H1 (cell line): ENCODE measurements at regions not wholly inside any gene's neighbourhood (a gene's known extent, or its start where the extent isn't known, plus 50 kb on each side); places are given as distances from the start of the nearest gene placed in this dataset.

ENCODE experiments used
- CTCF ChIA-PET: fragments of 300-600 bp; sonication (Branson Sonifier 250); formaldehyde crosslinking; loops from one replicate; lab custom pipeline; 2021; ENCODE audit not compliant: partially characterized antibody; lab: Charles Lee
- POLR2A ChIA-PET: fragments of 300-600 bp; sonication (Branson Sonifier 250); formaldehyde crosslinking; loops from one replicate; lab custom pipeline; 2021; ENCODE audit warnings: inconsistent platforms; ENCODE audit not compliant: partially characterized antibody; lab: Charles Lee
- DNase-seq, 2 experiments: peaks; one replicate each; pipeline versions ENCODE4 v3.0.0 to v3.0.0-alpha.2; 2010 to 2022; ENCODE audit warnings: low spot score in 2 of 2, low read depth in 1 of 2, mixed read lengths in 1 of 2
- FAIRE-seq: peaks from 2 replicates; lab custom pipeline; 2011; peaks lifted over from hg19 to GRCh38; lab: Jason Lieb, UNC
- H2AFZ ChIP-seq: 2 replicates; pipeline ENCODE4 v1.8.1; 2012; ENCODE audit warnings: low read length, inconsistent platforms
- H2AK5ac ChIP-seq: 2 replicates; pipeline ENCODE4 v1.6.1; 2013; ENCODE audit warnings: low read depth, low read length
- H2BK120ac ChIP-seq: replicated peaks from 2 replicates; pipeline ENCODE3; 2013; ENCODE audit warnings: low read depth, low read length, inconsistent platforms
- H2BK12ac ChIP-seq: 2 replicates; pipeline ENCODE4 v1.6.1; 2013; ENCODE audit warnings: low read depth, low read length
- H2BK15ac ChIP-seq: 2 replicates; pipeline ENCODE4 v1.6.1; 2013; ENCODE audit warnings: low read length
- H2BK20ac ChIP-seq: 2 replicates; pipeline ENCODE4 v1.6.1; 2013; ENCODE audit warnings: low read length
- H2BK5ac ChIP-seq: 2 replicates; pipeline ENCODE4 v1.6.1; 2013; ENCODE audit warnings: low read depth, low read length
- H3K14ac ChIP-seq: 2 replicates; pipeline ENCODE4 v1.6.1; 2013; ENCODE audit warnings: inconsistent platforms; ENCODE audit not compliant: insufficient read length
- H3K18ac ChIP-seq: 2 replicates; pipeline ENCODE4 v1.6.1; 2013; ENCODE audit warnings: low read length; ENCODE audit errors: extremely low read depth
- H3K23ac ChIP-seq: 2 replicates; pipeline ENCODE4 v1.6.1; 2013; ENCODE audit warnings: inconsistent platforms; ENCODE audit not compliant: insufficient read length
- H3K23me2 ChIP-seq: 2 replicates; pipeline ENCODE4 v1.6.1; 2013; ENCODE audit warnings: low read depth, low read length
- H3K27ac ChIP-seq: 2 replicates; pipeline ENCODE4 v1.6.1; 2011; ENCODE audit warnings: low read depth, low read length, inconsistent platforms
- H3K27me3 ChIP-seq, 4 experiments: replicated peaks in 1 of 4; 1 replicate in 1 of 4; 2 replicates in 3 of 4; pipeline versions ENCODE4 v1.6.1 to v1.8.1; 2011 to 2013; ENCODE audit warnings: low read length in 3 of 4, mild to moderate bottlenecking in 3 of 4, inconsistent platforms in 2 of 4, mixed read lengths in 2 of 4, moderate library complexity in 1 of 4; ENCODE audit not compliant: control insufficient read depth in 3 of 4, insufficient read depth in 3 of 4; ENCODE audit errors: extremely low read depth in 1 of 4
- H3K36me3 ChIP-seq, 4 experiments: 2 replicates each; pipeline versions ENCODE4 v1.6.1 to v1.8.1; 2011 to 2013; ENCODE audit warnings: mild to moderate bottlenecking in 4 of 4, low read length in 3 of 4, moderate library complexity in 2 of 4, control low read depth in 1 of 4, inconsistent platforms in 1 of 4; ENCODE audit not compliant: insufficient read depth in 4 of 4, control insufficient read depth in 2 of 4
- H3K4ac ChIP-seq: replicated peaks from 2 replicates; pipeline ENCODE3; 2013; ENCODE audit warnings: low read length, low read depth, mixed read lengths, inconsistent platforms; ENCODE audit not compliant: insufficient read length
- H3K4me1 ChIP-seq, 4 experiments: replicated peaks in 1 of 4; 1 replicate in 1 of 4; 2 replicates in 3 of 4; pipeline versions ENCODE4 v1.6.1 to v1.8.1; 2011 to 2013; ENCODE audit warnings: low read length in 3 of 4, inconsistent platforms in 2 of 4, mixed read lengths in 1 of 4; ENCODE audit not compliant: insufficient read depth in 4 of 4, control insufficient read depth in 3 of 4
- H3K4me2 ChIP-seq, 2 experiments: 2 replicates each; pipeline versions ENCODE4 v1.6.1 to v1.8.1; 2011 to 2013; ENCODE audit warnings: low read depth in 2 of 2, low read length in 2 of 2, control low read depth in 1 of 2, inconsistent platforms in 1 of 2, mild to moderate bottlenecking in 1 of 2; ENCODE audit not compliant: insufficient read depth in 1 of 2
- H3K4me3 ChIP-seq, 4 experiments: fragments of 200-600, 300-600 bp in 1 of 4; sonication (generic), shearing (Covaris generic), sonication (Bioruptor Twin) in 1 of 4; 2 replicates each; pipeline versions ENCODE4 v1.5.1 to v1.8.1; 2011 to 2016; ENCODE audit warnings: low read length in 4 of 4, low read depth in 3 of 4, control low read depth in 2 of 4, inconsistent platforms in 2 of 4, mild to moderate bottlenecking in 2 of 4, mixed read lengths in 1 of 4, moderate library complexity in 1 of 4; ENCODE audit not compliant: insufficient read depth in 2 of 4; ENCODE audit errors: extremely low read depth in 1 of 4
- H3K56ac ChIP-seq: replicated peaks from 2 replicates; pipeline ENCODE3; 2013; ENCODE audit warnings: low read depth, mild to moderate bottlenecking, mixed read lengths, low read length, inconsistent platforms; ENCODE audit not compliant: insufficient read length
- H3K79me1 ChIP-seq: 2 replicates; pipeline ENCODE4 v1.6.1; 2013; ENCODE audit warnings: low read depth, low read length, control low read depth
- H3K79me2 ChIP-seq, 2 experiments: 2 replicates each; pipeline versions ENCODE4 v1.6.1 to v1.8.1; 2012 to 2013; ENCODE audit warnings: low read length in 2 of 2, mild to moderate bottlenecking in 2 of 2, inconsistent platforms in 1 of 2; ENCODE audit not compliant: insufficient read depth in 2 of 2, control insufficient read depth in 1 of 2
- H3K9ac ChIP-seq, 4 experiments: replicated peaks in 1 of 4; 1 replicate in 1 of 4; 2 replicates in 3 of 4; pipeline versions ENCODE4 v1.6.1 to v1.8.1; 2011 to 2013; ENCODE audit warnings: low read depth in 3 of 4, low read length in 3 of 4, control low read depth in 2 of 4, mild to moderate bottlenecking in 2 of 4, moderate library complexity in 2 of 4, inconsistent platforms in 1 of 4; ENCODE audit errors: extremely low read depth in 1 of 4
- H3K9me3 ChIP-seq, 2 experiments: 2 replicates each; pipeline versions ENCODE4 v1.6.1 to v1.8.1; 2012 to 2013; ENCODE audit warnings: mild to moderate bottlenecking in 2 of 2, moderate library complexity in 2 of 2, control low read depth in 1 of 2, inconsistent platforms in 1 of 2, low read depth in 1 of 2, low read length in 1 of 2, mixed read lengths in 1 of 2; ENCODE audit not compliant: insufficient read depth in 2 of 2
- H4K20me1 ChIP-seq, 2 experiments: replicated peaks in 1 of 2; 2 replicates each; pipeline versions ENCODE3 to v1.8.1; 2011 to 2013; ENCODE audit warnings: inconsistent platforms in 2 of 2, low read length in 2 of 2, mild to moderate bottlenecking in 1 of 2; ENCODE audit not compliant: insufficient read depth in 2 of 2, control insufficient read depth in 1 of 2
- H4K5ac ChIP-seq: 2 replicates; pipeline ENCODE4 v1.6.1; 2013; ENCODE audit warnings: low read length, low read depth, mixed read lengths, inconsistent platforms; ENCODE audit not compliant: insufficient read length
- H4K8ac ChIP-seq: 2 replicates; pipeline ENCODE4 v1.8.0; 2013; ENCODE audit warnings: mild to moderate bottlenecking, moderate library complexity, low read length, inconsistent platforms; ENCODE audit not compliant: insufficient read depth; ENCODE audit errors: extremely low read depth
- H4K91ac ChIP-seq: replicated peaks from 2 replicates; pipeline ENCODE3; 2013; ENCODE audit warnings: low read length, mixed read lengths, inconsistent platforms; ENCODE audit not compliant: insufficient read length
- ASH2L ChIP-seq: fragments of 200-600, 300-600 bp; sonication (generic); IDR thresholded peaks from one replicate; pipeline ENCODE4 v1.7.1; 2017; ENCODE audit warnings: low read length
- NRF1 ChIP-seq: IDR thresholded peaks from 2 replicates; pipeline ENCODE4 v1.6.1; 2011; ENCODE audit warnings: mild to moderate bottlenecking, low read depth, low read length, improper control_type of control experiment
- PHF8 ChIP-seq: fragments of 200-600 bp; sonication (generic); conservative IDR thresholded peaks from 2 replicates; pipeline ENCODE4 v1.7.1; 2012; ENCODE audit warnings: low read depth, mild to moderate bottlenecking, inconsistent platforms, low read length, moderate library complexity
- RAD21 ChIP-seq, 2 experiments: IDR thresholded peaks in 1 of 2; conservative IDR thresholded peaks in 1 of 2; 2 replicates each; pipeline ENCODE4 v1.6.1; 2011; ENCODE audit warnings: low read depth in 2 of 2, low read length in 2 of 2, improper control_type of control experiment in 1 of 2, inconsistent platforms in 1 of 2, mild to moderate bottlenecking in 1 of 2, moderate library complexity in 1 of 2
- TAF1 ChIP-seq: IDR thresholded peaks from 2 replicates; pipeline ENCODE4 v1.6.1; 2011; ENCODE audit warnings: mild to moderate bottlenecking, low read depth, low read length
- TBP ChIP-seq: IDR thresholded peaks from 2 replicates; pipeline ENCODE4 v1.6.1; 2011; ENCODE audit warnings: low read depth, low read length, improper control_type of control experiment
- ZNF274 ChIP-seq: IDR thresholded peaks from 2 replicates; pipeline ENCODE4 v1.7.0; 2012; ENCODE audit warnings: low read length, borderline replicate concordance; ENCODE audit errors: extremely low read depth
- WGBS, 2 experiments: shearing (Covaris generic) in 1 of 2; methylation state at CpG; one replicate each; pipeline versions ENCODE4 v1.1.6 to v1.1.7; 2013 to 2015; ENCODE audit warnings: low lambda C conversion rate in 2 of 2, mixed read lengths in 2 of 2, inconsistent platforms in 1 of 2, low coverage in 1 of 2, missing lambda C conversion rate in 1 of 2; ENCODE audit not compliant: insufficient replicate concordance in 2 of 2, insufficient coverage in 1 of 2, insufficient read length in 1 of 2; ENCODE audit errors: extremely low coverage in 1 of 2, missing lambda C conversion rate in 1 of 2; 5-methylcytosine and 5-hydroxymethylcytosine counted together
- TF ChIP-seq, protein P1 (sequence below), 3 experiments: IDR thresholded peaks; 1 replicate in 2 of 3; 2 replicates in 1 of 3; pipeline versions ENCODE4 v1.5.1 to v1.6.1; 2011; ENCODE audit warnings: low read length in 3 of 3, mild to moderate bottlenecking in 3 of 3, inconsistent platforms in 2 of 3, low read depth in 1 of 3, moderate library complexity in 1 of 3; ENCODE audit not compliant: insufficient read depth in 1 of 3; ENCODE audit errors: control extremely low read depth in 1 of 3

DNA sequence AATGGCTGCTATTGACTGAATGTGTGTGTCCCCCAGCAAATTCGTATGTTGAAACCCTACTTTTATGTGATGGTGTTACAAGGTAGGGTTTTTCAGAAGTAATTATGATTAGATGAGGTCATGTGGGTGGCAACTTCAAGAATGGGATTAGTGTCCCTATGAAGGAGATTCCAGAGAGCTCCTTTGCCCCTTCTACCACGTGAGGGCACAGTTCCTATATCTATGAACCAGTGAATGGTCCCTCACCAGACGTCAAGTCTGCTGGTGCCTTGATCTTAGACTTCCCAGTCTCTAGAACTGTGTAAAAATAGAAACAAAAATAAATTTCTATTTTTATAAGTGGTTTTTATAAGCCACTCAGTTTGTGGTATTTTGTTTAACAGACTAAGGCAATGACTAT, 1137.6 kb upstream of the IGFBP7 start:
- WGBS, 2 experiments = 60% methylated on average over 3 of the region's 3 CpGs; no CpG with 5 or more reads in 1 of the 2 experiments
- Histone ChIP-seq H3K4me1 (no peaks in the 10 kb centered on the region), H3K18ac (no peak overlapping the region), H4K20me1 (no peaks in the 10 kb centered on the region), H3K79me2 (no peaks in the 10 kb centered on the region), H3K9me3 (no peaks in the 10 kb centered on the region; a peak in 1 of 4 replicates), H2AFZ (no peak overlapping the region), H4K91ac (no peak overlapping the region), H3K27ac (no peak overlapping the region), H3K27me3 (no peaks in the 10 kb centered on the region), H3K9ac (no peak overlapping the region), H3K79me1 (no peaks in the 10 kb centered on the region), H3K4ac (no peak overlapping the region), H3K14ac (no peak overlapping the region), H2BK15ac (no peak overlapping the region), H3K4me3 (no peak overlapping the region), H3K23ac (no peak overlapping the region), H2BK20ac (no peak overlapping the region), H2BK120ac (no peak overlapping the region), H2BK12ac (no peak overlapping the region), H3K36me3 (no peaks in the 10 kb centered on the region), H3K56ac (no peak overlapping the region), H3K4me2 (no peak overlapping the region), H2BK5ac (no peak overlapping the region), H2AK5ac (no peak overlapping the region), H3K23me2 (no peaks in the 10 kb centered on the region), H4K5ac (no peak overlapping the region), H4K8ac (no peak overlapping the region)
- DNase-seq (no peak), FAIRE-seq (no peak)
- POLR2A ChIA-PET = no interaction called here
- TF ChIP-seq PHF8 (no peak), ASH2L (no peak), RAD21 (IDR thresholded peaks at IDR 0.05 in 1 of 2, conservative IDR thresholded peaks at IDR 0.05 in 1 of 2; ENCODE audit: low read depth in 2 of 2, low read length in 2 of 2) (peak; percentile 66 to 73), TBP (no peak), TAF1 (no peak), ZNF274 (no peak), NRF1 (no peak)
- TF ChIP-seq, protein P1, sequence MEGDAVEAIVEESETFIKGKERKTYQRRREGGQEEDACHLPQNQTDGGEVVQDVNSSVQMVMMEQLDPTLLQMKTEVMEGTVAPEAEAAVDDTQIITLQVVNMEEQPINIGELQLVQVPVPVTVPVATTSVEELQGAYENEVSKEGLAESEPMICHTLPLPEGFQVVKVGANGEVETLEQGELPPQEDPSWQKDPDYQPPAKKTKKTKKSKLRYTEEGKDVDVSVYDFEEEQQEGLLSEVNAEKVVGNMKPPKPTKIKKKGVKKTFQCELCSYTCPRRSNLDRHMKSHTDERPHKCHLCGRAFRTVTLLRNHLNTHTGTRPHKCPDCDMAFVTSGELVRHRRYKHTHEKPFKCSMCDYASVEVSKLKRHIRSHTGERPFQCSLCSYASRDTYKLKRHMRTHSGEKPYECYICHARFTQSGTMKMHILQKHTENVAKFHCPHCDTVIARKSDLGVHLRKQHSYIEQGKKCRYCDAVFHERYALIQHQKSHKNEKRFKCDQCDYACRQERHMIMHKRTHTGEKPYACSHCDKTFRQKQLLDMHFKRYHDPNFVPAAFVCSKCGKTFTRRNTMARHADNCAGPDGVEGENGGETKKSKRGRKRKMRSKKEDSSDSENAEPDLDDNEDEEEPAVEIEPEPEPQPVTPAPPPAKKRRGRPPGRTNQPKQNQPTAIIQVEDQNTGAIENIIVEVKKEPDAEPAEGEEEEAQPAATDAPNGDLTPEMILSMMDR (IDR thresholded peaks at IDR 0.05; ENCODE audit: control extremely low read depth in 1 of 3, insufficient read depth in 1 of 3, low read depth in 1 of 3, low read length in 3 of 3) = peak in 1 of 3 experiments; percentile 55; a peak in 2 of 4 replicates
- CTCF ChIA-PET = interaction anchor here (0.6 to 1.5 kb wide), 2 partner anchors 248 to 340 kb away, joined by 3 read pairs; no protein-coding TSS in a partner anchor
